NCI-H2196 treated with DMSO at 0.1 percent for 48 hours (cell line): ENCODE measurements at regions not wholly inside any gene's neighbourhood (a gene's known extent, or its start where the extent isn't known, plus 50 kb on each side); places are given as distances from the start of the nearest gene placed in this dataset.
"Not testable (repeated sequence)": the region's sequence is repeated elsewhere in the genome, so short reads cannot be mapped to it uniquely, and the experiment has no call there.

Source experiments
- DNase-seq: peaks from one replicate; lab custom pipeline; 2025; ENCODE audit not compliant: unreplicated experiment; lab: John Stamatoyannopoulos, UW

DNA sequence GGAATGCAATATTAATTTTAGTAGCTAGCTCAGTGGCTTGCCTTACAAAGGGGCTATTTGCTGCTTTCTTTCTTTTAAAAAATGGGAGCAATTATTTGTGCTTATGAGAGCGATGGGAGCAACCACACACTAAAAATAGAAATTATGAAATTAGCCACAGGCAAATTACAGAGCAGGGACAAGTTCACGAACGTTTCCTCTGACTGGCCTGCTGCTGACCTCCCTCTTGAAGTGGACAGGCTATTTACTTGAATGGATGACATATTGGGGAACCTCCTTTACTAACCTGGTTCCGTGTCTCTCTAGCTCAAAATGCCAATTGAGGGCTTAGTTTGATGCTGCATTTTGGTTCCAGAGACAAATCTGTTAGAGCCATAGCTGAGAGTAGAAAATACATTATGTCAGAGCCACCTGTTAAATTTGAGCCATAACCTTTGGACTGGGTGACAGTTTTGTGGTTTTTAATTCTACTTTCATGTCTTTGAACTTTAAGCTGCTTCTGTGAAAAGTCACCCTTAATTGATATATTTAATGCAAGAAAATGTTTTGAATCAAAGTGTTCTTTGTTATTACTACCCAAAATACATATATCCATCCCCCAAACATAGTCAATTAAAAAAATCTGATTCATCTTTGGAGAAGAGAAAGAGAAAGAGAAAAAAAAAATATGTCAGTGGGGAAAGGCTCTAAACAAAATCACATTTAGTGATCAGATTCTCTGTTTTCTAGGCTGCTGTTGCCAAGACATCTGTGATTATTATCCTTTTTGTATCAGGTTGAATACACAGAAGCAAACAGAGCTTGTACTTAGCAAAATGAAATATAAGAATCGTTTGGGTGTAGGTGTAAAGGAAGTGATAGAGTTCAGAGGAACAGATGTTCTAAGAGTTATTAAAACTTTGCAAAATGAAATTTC, 351.9 kb downstream of the ADGRL2 start:
- DNase-seq = no peak

- DNase-seq = no peak
These were observed 344.9 kb downstream of the ADGRL2 start for GRCh38 chr1:82145656-82146055.

DNA sequence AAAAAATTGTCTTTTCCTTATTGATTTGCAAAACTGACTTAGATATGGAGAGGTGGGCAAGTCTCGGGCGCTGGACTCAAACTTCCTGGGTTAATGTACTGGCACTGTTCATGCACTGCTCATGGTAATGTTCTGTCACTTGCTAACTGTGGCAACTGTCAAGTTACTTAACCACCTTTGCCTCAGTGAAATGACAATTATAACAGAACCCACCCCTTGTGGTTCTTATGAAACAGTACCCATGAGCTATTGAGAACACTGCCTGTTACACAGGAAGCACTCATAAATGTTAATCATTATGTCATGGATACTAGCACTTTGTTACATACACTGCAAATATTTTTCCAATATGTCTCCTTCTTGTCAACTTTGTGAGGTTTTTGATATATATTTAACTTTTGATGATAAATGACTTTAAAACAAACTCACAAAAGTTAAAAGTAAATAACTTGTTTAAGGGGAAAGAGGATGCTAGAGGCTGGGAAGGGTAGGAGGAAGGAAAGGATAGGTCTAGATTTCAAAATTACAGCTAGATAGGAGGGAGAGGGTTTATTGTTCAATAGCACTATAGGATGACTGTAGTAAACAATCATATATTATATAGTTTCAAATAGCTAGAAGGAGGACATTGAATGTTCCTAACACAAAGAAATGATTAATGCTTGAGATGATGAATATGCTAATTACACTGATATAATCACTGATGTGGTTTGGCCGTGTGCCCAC, 342.5 kb downstream of the ADGRL2 start:
- no peak for DNase-seq

GRCh38 chr1:82141390-82141789, 340.7 kb downstream of the ADGRL2 start:
- DNase-seq = no peak

DNA sequence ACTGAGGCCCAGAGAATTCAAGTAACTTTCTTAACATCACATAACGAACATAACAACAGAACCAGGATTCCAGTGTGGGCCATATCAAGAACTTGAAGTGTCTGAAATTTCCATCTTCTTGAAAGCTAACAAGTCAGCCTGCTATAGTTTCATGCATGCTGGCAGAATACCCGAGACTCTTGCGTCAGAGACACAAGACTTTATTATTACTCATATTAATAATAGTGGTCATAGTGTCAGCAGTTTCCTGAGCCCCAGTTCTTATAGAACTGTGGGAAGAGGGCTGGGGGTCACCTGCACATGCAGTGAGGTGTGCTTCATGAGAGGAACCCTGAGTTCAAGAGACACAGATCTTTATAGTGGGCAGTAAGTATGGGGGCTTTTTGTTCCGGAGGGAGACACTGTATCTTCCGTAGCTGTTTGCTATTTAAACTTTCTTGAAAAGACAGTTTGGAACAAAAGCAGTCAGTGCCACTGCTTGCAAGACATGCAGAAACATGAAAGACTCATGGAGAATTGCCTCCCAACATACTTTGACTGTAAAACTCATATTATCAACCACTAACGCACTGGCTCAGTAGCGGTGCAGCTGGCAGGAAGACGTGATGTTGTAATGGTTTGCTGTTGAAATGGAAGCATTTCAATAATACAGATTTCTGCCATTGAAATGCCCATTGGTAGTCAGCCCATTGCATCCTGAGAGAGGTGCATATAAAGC, 339.2 kb downstream of the ADGRL2 start:
- no peak for DNase-seq

- DNase-seq = not testable (repeated sequence)
These were observed 335.6 kb downstream of the ADGRL2 start for GRCh38 chr1:82136351-82136750.

GRCh38 chr1:82125866-82126265, 325.1 kb downstream of the ADGRL2 start:
- DNase-seq = no peak

GRCh38 chr1:82125119-82125518, 324.4 kb downstream of the ADGRL2 start:
- DNase-seq = no peak

- no peak for DNase-seq
These were observed 320.7 kb downstream of the ADGRL2 start for GRCh38 chr1:82121421-82121820.

DNA sequence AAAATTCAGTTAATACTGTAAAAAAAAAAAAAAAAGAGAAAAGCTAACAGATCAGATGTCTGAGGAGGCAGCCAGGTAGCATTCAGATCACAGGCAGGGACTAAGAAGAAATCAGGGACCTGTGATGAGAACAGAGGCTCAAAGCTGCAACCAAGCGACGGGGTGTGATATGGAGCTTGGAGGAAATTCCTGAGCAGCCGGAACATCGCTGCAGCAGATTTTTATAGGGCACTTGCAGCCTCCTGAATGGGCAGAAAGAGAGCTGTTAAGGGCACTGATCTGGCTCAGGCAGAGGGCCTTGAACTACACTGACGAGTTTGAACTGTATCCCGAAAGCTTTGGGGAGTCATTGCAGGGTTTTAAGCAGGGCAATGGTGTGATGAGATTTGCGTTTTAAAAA, 315.4 kb downstream of the ADGRL2 start:
- no peak for DNase-seq

GRCh38 chr1:82114887-82115286, 314.2 kb downstream of the ADGRL2 start:
- no peak for DNase-seq

DNA sequence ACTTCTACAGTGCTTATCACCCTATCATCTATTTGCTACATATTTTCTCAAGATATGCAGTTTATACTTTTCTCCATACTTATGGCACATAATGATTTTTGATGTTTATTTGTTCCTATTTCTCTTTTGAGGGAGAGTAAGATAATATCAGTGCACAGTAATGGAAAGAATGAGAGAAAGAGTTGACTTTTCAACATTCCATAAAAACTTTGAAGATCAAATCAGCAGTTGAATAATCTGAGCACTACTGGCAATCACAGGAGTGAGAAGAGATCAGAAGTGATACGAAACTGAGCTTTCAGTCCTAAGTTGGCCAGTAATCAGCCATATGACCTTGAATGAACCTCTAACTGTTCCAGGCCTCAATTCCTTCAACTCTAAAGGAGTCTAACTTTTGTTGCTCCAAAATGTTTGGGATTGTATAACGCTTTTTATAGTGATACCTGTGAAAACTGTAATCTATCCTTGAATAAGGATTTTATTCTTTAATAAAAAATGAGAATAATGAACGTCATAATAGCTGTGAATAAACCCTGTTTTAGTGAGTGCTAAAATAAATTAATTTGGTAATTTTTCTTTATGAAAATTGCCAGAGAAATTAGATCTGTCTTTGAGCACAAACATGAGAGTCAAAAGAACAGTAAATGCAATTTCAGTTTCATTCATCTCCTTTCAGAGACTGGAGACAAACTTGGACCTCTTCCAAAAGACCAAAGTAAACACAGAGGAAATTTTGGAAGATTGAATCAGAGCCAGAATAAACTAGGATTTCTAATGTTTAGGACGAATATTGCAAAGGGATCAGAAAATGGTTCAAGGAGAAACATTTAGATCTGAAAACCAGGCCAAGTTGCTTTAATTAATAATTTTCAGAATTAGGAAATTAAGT, 309.9 kb downstream of the ADGRL2 start:
- DNase-seq = no peak

- DNase-seq = no peak
These were observed 308.1 kb downstream of the ADGRL2 start for GRCh38 chr1:82108843-82109242.

DNA sequence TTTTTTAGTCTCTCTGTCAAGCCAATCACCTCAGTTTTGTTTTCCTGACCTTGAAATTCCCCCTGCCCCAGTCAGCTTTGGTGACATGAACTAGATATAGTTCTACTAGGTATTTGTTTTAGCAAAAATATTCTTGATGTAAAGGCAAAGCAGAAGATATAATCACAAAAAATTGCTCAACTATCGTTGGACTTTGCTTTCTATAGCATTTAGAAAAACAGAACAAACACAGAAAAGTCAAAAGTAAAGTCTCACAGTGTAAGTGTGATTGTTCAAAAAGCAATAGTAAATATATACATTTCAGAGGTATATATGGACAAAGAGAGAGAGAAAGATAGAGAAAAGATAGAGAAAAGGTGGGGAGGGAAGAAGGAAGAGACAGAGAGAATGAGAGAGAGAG, 305.9 kb downstream of the ADGRL2 start:
- no peak for DNase-seq

DNA sequence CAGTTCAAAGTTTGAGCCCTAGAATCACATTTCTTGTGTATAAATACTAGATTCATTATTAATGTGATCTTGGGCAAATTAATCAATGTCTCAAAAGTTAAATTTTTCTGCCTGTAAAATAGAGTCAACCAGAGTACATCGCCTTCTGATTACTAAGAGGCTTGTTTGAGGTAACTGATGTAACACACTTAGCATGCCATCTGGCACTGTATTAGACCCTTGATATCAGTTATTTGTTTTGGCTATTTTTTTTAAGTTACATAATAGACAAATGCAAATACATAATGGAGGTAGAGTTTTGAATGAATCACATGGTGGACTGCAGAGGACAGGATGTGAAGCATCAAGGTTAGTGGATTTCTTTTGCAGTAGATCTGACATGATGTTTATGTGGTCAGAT, 298.4 kb downstream of the ADGRL2 start:
- DNase-seq = no peak

DNA sequence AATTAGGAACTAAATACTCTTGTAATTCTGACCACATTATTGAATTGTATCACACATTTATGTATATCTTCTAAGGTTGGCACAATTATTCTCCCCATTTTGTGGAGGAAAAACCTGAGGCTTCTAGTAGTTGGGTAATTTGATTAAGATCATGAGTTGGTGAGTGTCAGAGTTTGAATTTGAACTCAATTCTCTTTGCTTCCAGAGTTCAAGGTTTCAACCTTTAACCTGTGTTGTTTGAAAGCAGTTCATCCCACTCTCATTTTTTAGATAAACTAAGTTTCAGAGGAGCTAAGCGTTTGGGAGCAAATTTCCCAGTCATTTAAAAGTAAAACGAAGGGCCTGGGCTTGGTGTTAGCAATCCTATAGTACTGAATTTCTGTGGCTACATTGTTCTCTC, 293.4 kb downstream of the ADGRL2 start:
- DNase-seq = no peak

GRCh38 chr1:82091729-82092128, 291.0 kb downstream of the ADGRL2 start:
- DNase-seq = no peak

DNA sequence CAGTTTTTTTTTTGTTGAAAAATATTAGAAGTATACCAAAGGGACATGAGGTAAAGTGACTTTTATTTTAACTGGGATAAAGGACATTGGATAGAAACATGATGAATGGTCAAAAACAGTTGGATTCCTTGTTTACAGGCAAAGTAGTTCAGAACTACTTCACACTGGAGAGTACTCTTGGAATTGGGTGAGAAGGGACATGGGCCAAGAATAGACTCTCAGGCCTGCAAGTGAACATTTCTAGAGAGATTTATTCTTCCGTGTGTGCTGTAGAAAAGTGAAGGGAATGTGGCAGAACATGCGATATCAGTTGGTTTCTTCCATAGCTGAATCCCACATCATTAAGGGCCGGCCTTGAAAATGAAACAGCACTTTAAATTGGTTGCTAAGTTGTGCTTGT, 290.5 kb downstream of the ADGRL2 start:
- no peak for DNase-seq

- DNase-seq = no peak
These were observed 289.4 kb downstream of the ADGRL2 start for GRCh38 chr1:82090104-82090503.

DNA sequence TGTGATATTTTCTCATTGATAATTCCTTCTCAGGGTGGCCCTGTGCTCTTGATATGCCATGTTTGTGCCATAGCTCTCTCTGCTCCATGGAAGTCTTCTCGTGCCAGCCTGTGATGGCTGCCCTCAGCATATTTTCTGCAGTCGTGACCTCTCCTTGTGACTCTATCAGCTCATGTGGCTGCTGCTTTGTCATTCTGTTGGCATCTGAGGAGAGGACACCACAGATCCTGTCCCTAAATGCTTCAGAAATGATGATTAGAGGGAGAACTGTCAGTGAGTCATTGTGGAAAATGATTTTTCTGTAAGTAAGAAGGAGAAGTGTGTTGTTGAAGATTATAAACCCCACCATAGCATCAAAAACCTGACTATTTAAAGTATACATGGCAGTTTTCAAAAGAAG, 286.0 kb downstream of the ADGRL2 start:
- no peak for DNase-seq

GRCh38 chr1:82079607-82080006, 278.9 kb downstream of the ADGRL2 start:
- DNase-seq = no peak
